H1 (cell line): ENCODE measurements at regions not wholly inside any gene's neighbourhood (a gene's known extent, or its start where the extent isn't known, plus 50 kb on each side); places are given as distances from the start of the nearest gene placed in this dataset.

Experiments
- CTCF ChIA-PET: fragments of 300-600 bp; sonication (Branson Sonifier 250); formaldehyde crosslinking; loops from one replicate; lab custom pipeline; 2021; ENCODE audit not compliant: partially characterized antibody; lab: Charles Lee
- POLR2A ChIA-PET: fragments of 300-600 bp; sonication (Branson Sonifier 250); formaldehyde crosslinking; loops from one replicate; lab custom pipeline; 2021; ENCODE audit warnings: inconsistent platforms; ENCODE audit not compliant: partially characterized antibody; lab: Charles Lee
- DNase-seq, 2 experiments: peaks; one replicate each; pipeline versions ENCODE4 v3.0.0 to v3.0.0-alpha.2; 2010 to 2022; ENCODE audit warnings: low spot score in 2 of 2, low read depth in 1 of 2, mixed read lengths in 1 of 2
- FAIRE-seq: peaks from 2 replicates; lab custom pipeline; 2011; peaks lifted over from hg19 to GRCh38; lab: Jason Lieb, UNC
- H2AFZ ChIP-seq: 2 replicates; pipeline ENCODE4 v1.8.1; 2012; ENCODE audit warnings: low read length, inconsistent platforms
- H2AK5ac ChIP-seq: 2 replicates; pipeline ENCODE4 v1.6.1; 2013; ENCODE audit warnings: low read depth, low read length
- H2BK120ac ChIP-seq: replicated peaks from 2 replicates; pipeline ENCODE3; 2013; ENCODE audit warnings: low read depth, low read length, inconsistent platforms
- H2BK12ac ChIP-seq: 2 replicates; pipeline ENCODE4 v1.6.1; 2013; ENCODE audit warnings: low read depth, low read length
- H2BK15ac ChIP-seq: 2 replicates; pipeline ENCODE4 v1.6.1; 2013; ENCODE audit warnings: low read length
- H2BK20ac ChIP-seq: 2 replicates; pipeline ENCODE4 v1.6.1; 2013; ENCODE audit warnings: low read length
- H2BK5ac ChIP-seq: 2 replicates; pipeline ENCODE4 v1.6.1; 2013; ENCODE audit warnings: low read depth, low read length
- H3K14ac ChIP-seq: 2 replicates; pipeline ENCODE4 v1.6.1; 2013; ENCODE audit warnings: inconsistent platforms; ENCODE audit not compliant: insufficient read length
- H3K18ac ChIP-seq: 2 replicates; pipeline ENCODE4 v1.6.1; 2013; ENCODE audit warnings: low read length; ENCODE audit errors: extremely low read depth
- H3K23ac ChIP-seq: 2 replicates; pipeline ENCODE4 v1.6.1; 2013; ENCODE audit warnings: inconsistent platforms; ENCODE audit not compliant: insufficient read length
- H3K23me2 ChIP-seq: 2 replicates; pipeline ENCODE4 v1.6.1; 2013; ENCODE audit warnings: low read depth, low read length
- H3K27ac ChIP-seq: 2 replicates; pipeline ENCODE4 v1.6.1; 2011; ENCODE audit warnings: low read depth, low read length, inconsistent platforms
- H3K27me3 ChIP-seq, 4 experiments: replicated peaks in 1 of 4; 1 replicate in 1 of 4; 2 replicates in 3 of 4; pipeline versions ENCODE4 v1.6.1 to v1.8.1; 2011 to 2013; ENCODE audit warnings: low read length in 3 of 4, mild to moderate bottlenecking in 3 of 4, inconsistent platforms in 2 of 4, mixed read lengths in 2 of 4, moderate library complexity in 1 of 4; ENCODE audit not compliant: control insufficient read depth in 3 of 4, insufficient read depth in 3 of 4; ENCODE audit errors: extremely low read depth in 1 of 4
- H3K36me3 ChIP-seq, 4 experiments: 2 replicates each; pipeline versions ENCODE4 v1.6.1 to v1.8.1; 2011 to 2013; ENCODE audit warnings: mild to moderate bottlenecking in 4 of 4, low read length in 3 of 4, moderate library complexity in 2 of 4, control low read depth in 1 of 4, inconsistent platforms in 1 of 4; ENCODE audit not compliant: insufficient read depth in 4 of 4, control insufficient read depth in 2 of 4
- H3K4ac ChIP-seq: replicated peaks from 2 replicates; pipeline ENCODE3; 2013; ENCODE audit warnings: low read length, low read depth, mixed read lengths, inconsistent platforms; ENCODE audit not compliant: insufficient read length
- H3K4me1 ChIP-seq, 4 experiments: replicated peaks in 1 of 4; 1 replicate in 1 of 4; 2 replicates in 3 of 4; pipeline versions ENCODE4 v1.6.1 to v1.8.1; 2011 to 2013; ENCODE audit warnings: low read length in 3 of 4, inconsistent platforms in 2 of 4, mixed read lengths in 1 of 4; ENCODE audit not compliant: insufficient read depth in 4 of 4, control insufficient read depth in 3 of 4
- H3K4me2 ChIP-seq, 2 experiments: 2 replicates each; pipeline versions ENCODE4 v1.6.1 to v1.8.1; 2011 to 2013; ENCODE audit warnings: low read depth in 2 of 2, low read length in 2 of 2, control low read depth in 1 of 2, inconsistent platforms in 1 of 2, mild to moderate bottlenecking in 1 of 2; ENCODE audit not compliant: insufficient read depth in 1 of 2
- H3K4me3 ChIP-seq, 4 experiments: fragments of 200-600, 300-600 bp in 1 of 4; sonication (generic), shearing (Covaris generic), sonication (Bioruptor Twin) in 1 of 4; 2 replicates each; pipeline versions ENCODE4 v1.5.1 to v1.8.1; 2011 to 2016; ENCODE audit warnings: low read length in 4 of 4, low read depth in 3 of 4, control low read depth in 2 of 4, inconsistent platforms in 2 of 4, mild to moderate bottlenecking in 2 of 4, mixed read lengths in 1 of 4, moderate library complexity in 1 of 4; ENCODE audit not compliant: insufficient read depth in 2 of 4; ENCODE audit errors: extremely low read depth in 1 of 4
- H3K56ac ChIP-seq: replicated peaks from 2 replicates; pipeline ENCODE3; 2013; ENCODE audit warnings: low read depth, mild to moderate bottlenecking, mixed read lengths, low read length, inconsistent platforms; ENCODE audit not compliant: insufficient read length
- H3K79me1 ChIP-seq: 2 replicates; pipeline ENCODE4 v1.6.1; 2013; ENCODE audit warnings: low read depth, low read length, control low read depth
- H3K79me2 ChIP-seq, 2 experiments: 2 replicates each; pipeline versions ENCODE4 v1.6.1 to v1.8.1; 2012 to 2013; ENCODE audit warnings: low read length in 2 of 2, mild to moderate bottlenecking in 2 of 2, inconsistent platforms in 1 of 2; ENCODE audit not compliant: insufficient read depth in 2 of 2, control insufficient read depth in 1 of 2
- H3K9ac ChIP-seq, 4 experiments: replicated peaks in 1 of 4; 1 replicate in 1 of 4; 2 replicates in 3 of 4; pipeline versions ENCODE4 v1.6.1 to v1.8.1; 2011 to 2013; ENCODE audit warnings: low read depth in 3 of 4, low read length in 3 of 4, control low read depth in 2 of 4, mild to moderate bottlenecking in 2 of 4, moderate library complexity in 2 of 4, inconsistent platforms in 1 of 4; ENCODE audit errors: extremely low read depth in 1 of 4
- H3K9me3 ChIP-seq, 2 experiments: 2 replicates each; pipeline versions ENCODE4 v1.6.1 to v1.8.1; 2012 to 2013; ENCODE audit warnings: mild to moderate bottlenecking in 2 of 2, moderate library complexity in 2 of 2, control low read depth in 1 of 2, inconsistent platforms in 1 of 2, low read depth in 1 of 2, low read length in 1 of 2, mixed read lengths in 1 of 2; ENCODE audit not compliant: insufficient read depth in 2 of 2
- H4K20me1 ChIP-seq, 2 experiments: replicated peaks in 1 of 2; 2 replicates each; pipeline versions ENCODE3 to v1.8.1; 2011 to 2013; ENCODE audit warnings: inconsistent platforms in 2 of 2, low read length in 2 of 2, mild to moderate bottlenecking in 1 of 2; ENCODE audit not compliant: insufficient read depth in 2 of 2, control insufficient read depth in 1 of 2
- H4K5ac ChIP-seq: 2 replicates; pipeline ENCODE4 v1.6.1; 2013; ENCODE audit warnings: low read length, low read depth, mixed read lengths, inconsistent platforms; ENCODE audit not compliant: insufficient read length
- H4K8ac ChIP-seq: 2 replicates; pipeline ENCODE4 v1.8.0; 2013; ENCODE audit warnings: mild to moderate bottlenecking, moderate library complexity, low read length, inconsistent platforms; ENCODE audit not compliant: insufficient read depth; ENCODE audit errors: extremely low read depth
- H4K91ac ChIP-seq: replicated peaks from 2 replicates; pipeline ENCODE3; 2013; ENCODE audit warnings: low read length, mixed read lengths, inconsistent platforms; ENCODE audit not compliant: insufficient read length
- BACH1 ChIP-seq: IDR thresholded peaks from 2 replicates; pipeline ENCODE4 v1.6.1; 2012; ENCODE audit warnings: low read length, improper control_type of control experiment
- BRCA1 ChIP-seq: IDR thresholded peaks from 2 replicates; pipeline ENCODE4 v1.6.1; 2012; ENCODE audit warnings: low read depth, low read length, improper control_type of control experiment
- CEBPB ChIP-seq: IDR thresholded peaks from 2 replicates; pipeline ENCODE4 v1.6.1; 2012; ENCODE audit warnings: low read depth, low read length
- KDM4A ChIP-seq: IDR thresholded peaks from one replicate; pipeline ENCODE4 v1.7.1; 2012; ENCODE audit warnings: low read depth, mild to moderate bottlenecking, moderate library complexity, low read length, inconsistent platforms; ENCODE audit not compliant: severe bottlenecking
- NANOG ChIP-seq: IDR thresholded peaks from 2 replicates; pipeline ENCODE4 v1.6.1; 2011; ENCODE audit warnings: low read length, low read depth, mild to moderate bottlenecking, inconsistent platforms; ENCODE audit not compliant: insufficient read depth, poor library complexity, severe bottlenecking
- PHF8 ChIP-seq: fragments of 200-600 bp; sonication (generic); conservative IDR thresholded peaks from 2 replicates; pipeline ENCODE4 v1.7.1; 2012; ENCODE audit warnings: low read depth, mild to moderate bottlenecking, inconsistent platforms, low read length, moderate library complexity
- POU5F1 ChIP-seq: IDR thresholded peaks from 2 replicates; pipeline ENCODE4 v1.6.1; 2011; ENCODE audit warnings: low read depth, mild to moderate bottlenecking, low read length, moderate library complexity
- RBBP5 ChIP-seq: IDR thresholded peaks from 2 replicates; pipeline ENCODE4 v1.7.1; 2012; ENCODE audit warnings: low read depth, mild to moderate bottlenecking, inconsistent platforms, low read length, moderate library complexity, borderline replicate concordance
- SIRT6 ChIP-seq: IDR thresholded peaks from one replicate; pipeline ENCODE4 v1.7.1; 2012; ENCODE audit warnings: low read length, inconsistent platforms
- SIX5 ChIP-seq: IDR thresholded peaks from 2 replicates; pipeline ENCODE4 v1.6.1; 2011; ENCODE audit warnings: mild to moderate bottlenecking, low read depth, low read length
- SP1 ChIP-seq: IDR thresholded peaks from 2 replicates; pipeline ENCODE4 v1.6.1; 2011; ENCODE audit warnings: low read depth, low read length
- SRF ChIP-seq: IDR thresholded peaks from 2 replicates; pipeline ENCODE4 v1.6.1; 2011; ENCODE audit warnings: mild to moderate bottlenecking, low read depth, low read length, moderate library complexity
- TBP ChIP-seq: IDR thresholded peaks from 2 replicates; pipeline ENCODE4 v1.6.1; 2011; ENCODE audit warnings: low read depth, low read length, improper control_type of control experiment
- TCF12 ChIP-seq: IDR thresholded peaks from 2 replicates; pipeline ENCODE4 v1.6.1; 2011; ENCODE audit warnings: low read depth, mild to moderate bottlenecking, low read length
- WGBS, 2 experiments: shearing (Covaris generic) in 1 of 2; methylation state at CpG; one replicate each; pipeline versions ENCODE4 v1.1.6 to v1.1.7; 2013 to 2015; ENCODE audit warnings: low lambda C conversion rate in 2 of 2, mixed read lengths in 2 of 2, inconsistent platforms in 1 of 2, low coverage in 1 of 2, missing lambda C conversion rate in 1 of 2; ENCODE audit not compliant: insufficient replicate concordance in 2 of 2, insufficient coverage in 1 of 2, insufficient read length in 1 of 2; ENCODE audit errors: extremely low coverage in 1 of 2, missing lambda C conversion rate in 1 of 2; 5-methylcytosine and 5-hydroxymethylcytosine counted together

- Histone ChIP-seq H3K23ac (no peak overlapping the region), H4K20me1 (no peaks in the 10 kb centered on the region), H4K8ac (no peak overlapping the region), H2AK5ac (no peak overlapping the region), H3K56ac (no peak overlapping the region), H3K79me1 (no peaks in the 10 kb centered on the region), H3K14ac (no peak overlapping the region), H3K4me3 (no peak overlapping the region), H2BK15ac (no peak overlapping the region), H2BK120ac (no peak overlapping the region), H3K9me3 (no peaks in the 10 kb centered on the region), H3K4me1 (no peaks in the 10 kb centered on the region), H2BK5ac (no peak overlapping the region), H3K27ac (no peak overlapping the region), H3K79me2 (no peaks in the 10 kb centered on the region), H3K23me2 (no peaks in the 10 kb centered on the region), H3K4me2 (no peak overlapping the region), H4K5ac (no peak overlapping the region), H4K91ac (no peak overlapping the region), H3K4ac (no peak overlapping the region), H3K36me3 (no peaks in the 10 kb centered on the region), H2AFZ (no peak overlapping the region), H3K27me3 (no peaks in the 10 kb centered on the region), H3K18ac (no peak overlapping the region), H2BK20ac (no peak overlapping the region), H3K9ac (no peak overlapping the region), H2BK12ac (no peak overlapping the region)
- FAIRE-seq (no peak), DNase-seq (no peak)
- TF ChIP-seq TCF12 (no peak), BACH1 (no peak), SRF (no peak), TBP (no peak), CEBPB (no peak), KDM4A (no peak), POU5F1 (no peak), SP1 (no peak), BRCA1 (no peak), SIRT6 (no peak), SIX5 (no peak), PHF8 (no peak), RBBP5 (no peak), NANOG (no peak)
- ChIA-PET CTCF (interaction anchor here (0.6 kb wide), 1 partner anchor 81 kb away, joined by 3 read pairs; no protein-coding TSS in a partner anchor), POLR2A (no interaction called here)
- 85% methylated on average over 2 of the region's 2 CpGs; no CpG with 5 or more reads in 1 of the 2 experiments for WGBS, 2 experiments
These were observed 584.5 kb upstream of the LRRTM1 start for GRCh38 chr2:80889009-80889408.
